Neuron (in vitro differentiated cells): ENCODE measurements at regions not wholly inside any gene's neighbourhood (a gene's known extent, or its start where the extent isn't known, plus 50 kb on each side); places are given as distances from the start of the nearest gene placed in this dataset.

Experiments
- H2AFZ ChIP-seq: one replicate; pipeline ENCODE4 v1.6.1; 2013; ENCODE audit warnings: low read depth, mild to moderate bottlenecking, inconsistent platforms, low read length, moderate library complexity
- H3K27me3 ChIP-seq: one replicate; pipeline ENCODE4 v1.6.1; 2013; ENCODE audit warnings: low read length; ENCODE audit not compliant: insufficient read depth
- H3K36me3 ChIP-seq: one replicate; pipeline ENCODE4 v1.6.1; 2013; ENCODE audit warnings: low read length; ENCODE audit not compliant: insufficient read depth
- H3K4me1 ChIP-seq: one replicate; pipeline ENCODE4 v1.6.1; 2013; ENCODE audit warnings: low read length; ENCODE audit not compliant: insufficient read depth
- H3K4me3 ChIP-seq: 2 replicates; pipeline ENCODE4 v1.5.1; 2013; ENCODE audit warnings: mild to moderate bottlenecking, low read length, moderate library complexity
- H3K9me3 ChIP-seq: one replicate; pipeline ENCODE4 v1.6.1; 2013; ENCODE audit warnings: low read length

GRCh38 chr11:112460141-112460540 lies 199.5 kb upstream of the PLET1 start:
- H3K9me3 ChIP-seq = no peaks in the 10 kb centered on the region
- H3K36me3 ChIP-seq = no peaks in the 10 kb centered on the region
- H3K27me3 ChIP-seq = no peaks in the 10 kb centered on the region
- no peaks in the 10 kb centered on the region for H3K4me1 ChIP-seq
- no peak overlapping the region for H3K4me3 ChIP-seq
- H2AFZ ChIP-seq = no peak overlapping the region

- Histone ChIP-seq H3K27me3 (no peaks in the 10 kb centered on the region), H3K9me3 (no peaks in the 10 kb centered on the region), H2AFZ (no peak overlapping the region), H3K4me3 (no peak overlapping the region), H3K4me1 (no peaks in the 10 kb centered on the region), H3K36me3 (no peaks in the 10 kb centered on the region)
Measured at GRCh38 chr11:112464949-112465348, 204.3 kb upstream of the PLET1 start.

DNA sequence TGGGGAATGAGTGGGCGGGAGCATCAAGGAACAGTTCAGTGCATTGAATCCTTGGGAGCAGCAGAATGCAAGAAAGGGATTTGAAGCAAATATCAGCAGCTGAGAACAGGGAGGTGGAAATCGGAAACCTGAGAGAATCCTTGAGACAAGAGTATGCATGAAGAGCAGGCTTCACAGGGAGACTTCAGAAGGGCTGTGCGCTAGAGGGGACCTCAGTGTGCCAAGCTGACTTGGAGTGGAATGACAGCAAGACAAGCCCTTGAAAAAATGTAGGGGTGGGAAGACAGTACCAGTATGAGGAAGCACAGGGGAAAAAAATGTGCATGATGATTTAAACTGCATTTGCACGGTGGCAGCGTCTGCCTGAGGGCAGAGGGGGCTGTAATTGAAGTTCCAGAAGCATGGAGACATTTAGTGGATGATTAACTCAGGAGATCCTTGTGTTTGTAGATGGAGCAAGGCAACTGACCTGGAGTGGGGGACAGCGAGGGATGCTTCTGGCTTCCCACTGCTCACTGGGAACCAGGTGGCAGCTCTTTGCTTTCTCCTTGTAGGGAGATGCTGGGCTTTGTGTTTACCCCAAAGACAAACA lies 204.9 kb upstream of the PLET1 start:
- Histone ChIP-seq H3K9me3 (no peaks in the 10 kb centered on the region), H3K4me3 (no peak overlapping the region), H3K27me3 (no peaks in the 10 kb centered on the region), H3K36me3 (no peaks in the 10 kb centered on the region), H3K4me1 (no peaks in the 10 kb centered on the region), H2AFZ (no peak overlapping the region)

DNA sequence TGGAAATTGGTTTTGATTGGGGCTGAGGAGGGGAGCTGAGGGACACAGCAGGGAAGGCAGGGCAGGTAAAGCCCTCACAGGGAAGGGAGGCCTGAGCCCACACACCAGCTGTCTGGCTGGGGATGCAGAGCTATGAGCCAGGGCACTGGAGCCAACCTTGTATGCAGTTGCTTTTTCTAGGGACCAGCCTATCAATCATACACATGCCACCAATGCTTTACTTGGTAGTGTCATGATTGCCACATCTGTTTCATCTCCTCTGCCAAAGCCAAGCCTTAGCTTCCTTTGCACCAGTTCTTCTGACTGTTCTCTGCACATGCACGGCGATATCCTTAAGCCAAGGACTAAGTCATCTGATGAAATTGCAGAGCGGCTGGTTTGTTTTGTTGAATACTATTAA lies 207.1 kb upstream of the PLET1 start:
- Histone ChIP-seq H3K27me3 (no peaks in the 10 kb centered on the region), H3K9me3 (no peaks in the 10 kb centered on the region), H3K36me3 (no peaks in the 10 kb centered on the region), H3K4me1 (no peaks in the 10 kb centered on the region), H2AFZ (no peak overlapping the region), H3K4me3 (no peak overlapping the region)

- H3K9me3 ChIP-seq = no peaks in the 10 kb centered on the region
- H3K36me3 ChIP-seq = no peaks in the 10 kb centered on the region
- no peak overlapping the region for H2AFZ ChIP-seq
- no peaks in the 10 kb centered on the region for H3K27me3 ChIP-seq
- H3K4me1 ChIP-seq = no peaks in the 10 kb centered on the region
- H3K4me3 ChIP-seq = no peak overlapping the region
Measured at GRCh38 chr11:112469376-112469775, 208.7 kb upstream of the PLET1 start.

DNA sequence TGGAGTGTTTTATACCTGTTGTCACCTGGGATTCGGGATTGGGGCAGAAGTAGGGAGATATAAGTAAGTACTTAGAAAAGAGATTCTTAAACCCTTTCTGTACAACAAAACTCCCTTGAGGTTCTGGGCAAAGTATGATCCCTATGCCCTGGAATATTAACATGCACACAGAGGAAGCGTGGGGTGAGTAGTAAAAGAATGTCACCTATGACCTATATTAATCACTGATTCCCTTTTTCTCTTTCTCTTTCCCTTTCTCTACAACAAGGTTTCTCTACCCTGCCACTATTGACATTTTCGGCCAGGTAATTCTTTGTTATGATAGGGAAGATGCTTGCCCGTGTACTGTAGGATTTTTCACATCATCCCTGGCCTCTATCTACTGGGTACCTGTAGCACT lies 209.7 kb upstream of the PLET1 start:
- no peaks in the 10 kb centered on the region for H3K4me1 ChIP-seq
- no peaks in the 10 kb centered on the region for H3K9me3 ChIP-seq
- no peaks in the 10 kb centered on the region for H3K27me3 ChIP-seq
- H3K4me3 ChIP-seq = no peak overlapping the region
- no peaks in the 10 kb centered on the region for H3K36me3 ChIP-seq
- H2AFZ ChIP-seq = no peak overlapping the region

GRCh38 chr11:112471731-112472130 lies 211.1 kb upstream of the PLET1 start:
- H3K27me3 ChIP-seq = peaks cover 6% of the 10 kb centered on the region
- H3K4me3 ChIP-seq = no peak overlapping the region
- no peaks in the 10 kb centered on the region for H3K36me3 ChIP-seq
- H3K9me3 ChIP-seq = no peaks in the 10 kb centered on the region
- H2AFZ ChIP-seq = no peak overlapping the region
- no peaks in the 10 kb centered on the region for H3K4me1 ChIP-seq

GRCh38 chr11:112477152-112477551 lies 216.5 kb upstream of the PLET1 start:
- Histone ChIP-seq H3K9me3 (no peaks in the 10 kb centered on the region), H3K27me3 (peaks cover 6% of the 10 kb centered on the region), H3K36me3 (no peaks in the 10 kb centered on the region), H2AFZ (no peak overlapping the region), H3K4me1 (no peaks in the 10 kb centered on the region), H3K4me3 (no peak overlapping the region)

DNA sequence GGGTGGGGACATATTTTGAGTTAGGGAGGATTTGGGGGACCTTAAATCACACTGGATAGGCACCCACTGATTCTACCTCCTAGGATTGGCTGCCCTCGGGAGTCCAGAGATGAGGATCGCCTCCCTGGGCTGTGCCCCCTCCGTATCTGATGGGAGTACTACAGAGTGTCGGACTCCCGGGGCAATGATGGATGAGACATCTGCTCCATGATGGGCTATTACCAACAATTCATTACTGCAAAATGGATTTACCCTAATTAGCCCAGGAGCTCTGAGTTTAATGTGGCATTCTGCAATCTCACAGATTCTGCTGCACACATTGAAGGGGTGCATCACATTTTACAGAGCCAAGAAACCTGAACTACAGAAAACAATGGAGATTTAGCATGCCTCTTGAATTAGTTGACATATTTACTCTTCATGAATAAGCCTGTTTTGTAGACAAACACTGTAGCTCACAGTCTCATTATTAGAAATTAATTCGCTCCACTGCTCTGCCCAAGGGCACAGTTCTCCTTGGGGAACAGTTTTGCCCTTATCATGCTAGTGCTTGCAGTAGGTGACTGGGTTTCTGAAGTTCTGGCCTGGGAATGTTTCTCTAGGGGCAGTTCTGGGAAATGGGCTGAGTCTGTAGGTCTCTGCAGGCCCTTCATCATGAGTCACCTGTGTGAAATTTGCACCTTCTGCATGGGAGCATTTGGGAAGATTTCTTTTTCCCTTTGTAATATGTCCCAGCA lies 217.1 kb upstream of the PLET1 start:
- Histone ChIP-seq H3K36me3 (no peaks in the 10 kb centered on the region), H3K9me3 (no peaks in the 10 kb centered on the region), H3K4me3 (no peak overlapping the region), H3K27me3 (peaks cover 6% of the 10 kb centered on the region), H2AFZ (no peak overlapping the region), H3K4me1 (no peaks in the 10 kb centered on the region)

DNA sequence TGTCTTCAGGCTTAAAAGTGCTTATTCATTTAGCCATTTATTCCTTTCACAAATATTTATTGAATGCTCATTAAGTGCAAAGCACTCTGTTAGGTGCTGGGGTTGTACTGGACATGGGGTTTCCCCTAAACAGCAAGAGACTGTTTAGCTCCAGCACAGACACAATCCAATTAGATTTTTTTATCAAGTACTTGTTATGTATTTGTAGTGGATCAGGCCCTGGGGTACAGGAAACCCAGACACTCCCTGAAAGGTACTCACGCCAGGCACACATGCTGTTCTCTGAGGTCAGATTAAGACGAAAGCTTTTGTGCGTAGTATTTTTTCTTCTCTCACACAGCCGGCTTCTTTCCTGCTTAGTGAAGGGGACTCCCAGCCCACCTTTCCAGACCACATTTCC lies 218.1 kb upstream of the PLET1 start:
- H3K4me3 ChIP-seq = no peak overlapping the region
- H2AFZ ChIP-seq = no peak overlapping the region
- H3K4me1 ChIP-seq = no peaks in the 10 kb centered on the region
- no peaks in the 10 kb centered on the region for H3K9me3 ChIP-seq
- peaks cover 6% of the 10 kb centered on the region for H3K27me3 ChIP-seq
- no peaks in the 10 kb centered on the region for H3K36me3 ChIP-seq

DNA sequence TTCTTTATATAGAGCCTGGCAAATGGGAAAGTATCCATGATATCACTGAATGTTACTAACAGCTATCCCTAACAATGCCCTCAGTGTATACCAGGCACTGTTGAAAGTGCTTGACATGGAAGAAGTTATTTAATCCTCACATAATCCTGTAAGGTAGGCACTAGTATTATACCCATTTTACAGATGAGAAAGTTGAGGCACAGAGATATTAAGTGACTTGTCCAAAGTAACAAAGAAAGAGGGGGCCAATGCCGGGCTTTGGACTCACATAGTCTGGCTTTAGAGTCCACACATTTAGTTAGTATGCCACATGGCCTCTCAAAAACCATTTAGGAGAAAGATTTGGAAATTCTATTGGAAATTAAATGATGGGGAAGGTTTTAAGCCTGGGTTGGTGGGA lies 220.8 kb upstream of the PLET1 start:
- Histone ChIP-seq H3K4me1 (peaks cover 13% of the 10 kb centered on the region), H3K4me3 (no peak overlapping the region), H3K27me3 (no peaks in the 10 kb centered on the region), H3K36me3 (no peaks in the 10 kb centered on the region), H3K9me3 (no peaks in the 10 kb centered on the region), H2AFZ (no peak overlapping the region)

GRCh38 chr11:112481893-112482292 lies 221.2 kb upstream of the PLET1 start:
- Histone ChIP-seq H3K27me3 (no peaks in the 10 kb centered on the region), H3K4me1 (peaks cover 13% of the 10 kb centered on the region), H2AFZ (no peak overlapping the region), H3K4me3 (no peak overlapping the region), H3K36me3 (no peaks in the 10 kb centered on the region), H3K9me3 (no peaks in the 10 kb centered on the region)

- peaks cover 13% of the 10 kb centered on the region for H3K4me1 ChIP-seq
- no peaks in the 10 kb centered on the region for H3K9me3 ChIP-seq
- no peaks in the 10 kb centered on the region for H3K27me3 ChIP-seq
- no peaks in the 10 kb centered on the region for H3K36me3 ChIP-seq
- no peak overlapping the region for H3K4me3 ChIP-seq
- H2AFZ ChIP-seq = no peak overlapping the region
Measured at GRCh38 chr11:112485280-112485679, 224.6 kb upstream of the PLET1 start.

DNA sequence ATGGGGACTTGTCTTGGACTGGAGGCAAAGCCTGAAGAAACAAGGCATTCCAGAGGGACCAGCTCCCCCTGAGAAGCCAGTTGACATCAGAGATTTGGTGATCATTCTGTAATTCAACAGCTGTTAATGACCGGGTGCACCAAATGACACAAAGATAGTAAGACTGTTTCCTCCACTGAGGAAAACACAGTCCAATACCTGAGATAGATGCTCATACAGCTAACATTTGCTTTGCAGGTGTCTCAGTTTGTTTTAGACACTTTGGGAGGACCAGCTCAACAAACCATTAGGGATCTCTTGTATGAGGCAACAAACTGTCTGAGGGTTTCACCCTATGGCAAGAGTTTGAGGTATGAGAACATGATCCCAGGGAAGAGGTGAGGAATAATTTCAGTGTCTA lies 237.2 kb upstream of the PLET1 start:
- H3K9me3 ChIP-seq = no peaks in the 10 kb centered on the region
- no peaks in the 10 kb centered on the region for H3K27me3 ChIP-seq

More for the DNA sequence above, 237.2 kb upstream of the PLET1 start:
- Histone ChIP-seq H3K4me3 (no peak overlapping the region), H2AFZ (no peak overlapping the region), H3K36me3 (no peaks in the 10 kb centered on the region), H3K4me1 (no peaks in the 10 kb centered on the region)
